GM23248 (cell line): ENCODE measurements at regions not wholly inside any gene's neighbourhood (a gene's known extent, or its start where the extent isn't known, plus 50 kb on each side); places are given as distances from the start of the nearest gene placed in this dataset.

Experiments used
- DNase-seq: peaks from one replicate; pipeline ENCODE4 v3.0.0-alpha.2; 2015
- H2AFZ ChIP-seq: fragments of 200-600 bp; sonication (generic); 2 replicates; pipeline ENCODE4 v1.6.1; 2016; ENCODE audit warnings: antibody characterized with exemption
- H3F3A ChIP-seq: fragments of 200-600 bp; sonication (generic); 2 replicates; pipeline ENCODE4 v1.6.1; 2016; ENCODE audit warnings: mild to moderate bottlenecking, antibody characterized with exemption, mixed run types; ENCODE audit not compliant: insufficient read depth
- H3K27ac ChIP-seq: fragments of 200-600 bp; sonication (generic); 2 replicates; pipeline ENCODE4 v1.5.1; 2016; ENCODE audit warnings: mild to moderate bottlenecking
- H3K27me3 ChIP-seq: fragments of 200-600 bp; sonication (generic); replicated peaks from 2 replicates; pipeline ENCODE4 v1.6.1; 2016; ENCODE audit warnings: mild to moderate bottlenecking; ENCODE audit not compliant: insufficient read depth
- H3K36me3 ChIP-seq: fragments of 200-600 bp; sonication (generic); 2 replicates; pipeline ENCODE4 v1.6.1; 2016; ENCODE audit warnings: low read depth, mild to moderate bottlenecking
- H3K4me1 ChIP-seq: fragments of 200-600 bp; sonication (generic); 2 replicates; pipeline ENCODE4 v1.6.1; 2016; ENCODE audit warnings: mild to moderate bottlenecking; ENCODE audit not compliant: insufficient read depth
- H3K4me2 ChIP-seq: fragments of 200-600 bp; sonication (generic); one replicate; pipeline ENCODE4 v1.6.1; 2016; ENCODE audit warnings: mild to moderate bottlenecking; ENCODE audit not compliant: unreplicated experiment
- H3K4me3 ChIP-seq: fragments of 200-600 bp; sonication (generic); 2 replicates; pipeline ENCODE4 v1.5.1; 2016; ENCODE audit warnings: mild to moderate bottlenecking
- H3K79me2 ChIP-seq: fragments of 200-600 bp; sonication (generic); 2 replicates; pipeline ENCODE4 v1.6.1; 2016; ENCODE audit warnings: mild to moderate bottlenecking; ENCODE audit not compliant: insufficient read depth
- H3K9ac ChIP-seq: fragments of 200-600 bp; sonication (generic); 2 replicates; pipeline ENCODE4 v1.6.1; 2016; ENCODE audit warnings: mild to moderate bottlenecking
- H3K9me2 ChIP-seq: fragments of 200-600 bp; sonication (generic); 2 replicates; pipeline ENCODE4 v1.6.1; 2016; ENCODE audit warnings: mixed run types, mild to moderate bottlenecking, moderate library complexity; ENCODE audit not compliant: insufficient read depth
- H3K9me3 ChIP-seq: fragments of 200-600 bp; sonication (generic); one replicate; pipeline ENCODE4 v1.6.1; 2017; ENCODE audit warnings: low read depth
- H4K20me1 ChIP-seq: fragments of 200-600 bp; sonication (generic); 2 replicates; pipeline ENCODE4 v1.6.0; 2016; ENCODE audit not compliant: insufficient read depth
- EZH2 ChIP-seq: fragments of 200-600 bp; sonication (generic); IDR thresholded peaks from 2 replicates; pipeline ENCODE4 v1.6.1; 2018; ENCODE audit warnings: antibody characterized with exemption, mild to moderate bottlenecking; ENCODE audit not compliant: insufficient read depth, poor library complexity, severe bottlenecking
- EZH2phosphoT487 ChIP-seq: fragments of 200-600 bp; sonication (generic); IDR thresholded peaks from 2 replicates; pipeline ENCODE4 v1.6.1; 2018; ENCODE audit warnings: antibody characterized with exemption, moderate library complexity, mild to moderate bottlenecking, low read depth; ENCODE audit not compliant: insufficient read depth
- WGBS, 2 experiments: methylation state at CpG; one replicate each; pipeline ENCODE4 v1.1.6; 2015 to 2017; ENCODE audit warnings: low lambda C conversion rate in 2 of 2, low coverage in 1 of 2; ENCODE audit errors: missing lambda C conversion rate in 2 of 2; 5-methylcytosine and 5-hydroxymethylcytosine counted together
- in situ Hi-C: fragments of 300-500 bp; cut with MboI; formaldehyde crosslinking; loops from 2 replicates; pipeline ENCODE4 v1.15.0; 2020

DNA sequence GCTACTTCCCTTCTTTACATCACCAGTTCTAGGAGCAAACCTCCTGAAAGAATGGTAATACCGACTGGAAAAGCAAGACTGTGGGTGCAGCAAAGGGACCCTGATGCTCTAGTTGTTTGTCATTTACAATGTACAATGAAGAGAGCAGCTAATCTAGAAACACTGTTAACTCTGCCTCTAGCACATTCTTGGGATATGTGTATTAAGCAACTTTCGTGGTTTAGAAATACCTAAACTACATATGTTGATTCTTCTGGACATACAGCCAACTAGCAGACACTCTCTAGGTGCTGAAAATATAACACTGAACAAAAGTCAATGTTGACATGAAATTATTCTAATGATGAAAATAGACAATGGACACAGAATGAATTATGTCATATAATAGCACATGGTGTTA lies 440.3 kb upstream of the MC4R start:
- Histone ChIP-seq H3K79me2 (no peaks in the 10 kb centered on the region), H3K4me2 (no peak overlapping the region), H4K20me1 (no peaks in the 10 kb centered on the region), H3K9ac (no peak overlapping the region), H3K4me3 (no peak overlapping the region), H3K27me3 (no peaks in the 10 kb centered on the region), H2AFZ (no peak overlapping the region), H3K9me2 (no peaks in the 10 kb centered on the region), H3K36me3 (no peaks in the 10 kb centered on the region), H3K27ac (no peak overlapping the region), H3K4me1 (no peaks in the 10 kb centered on the region), H3K9me3 (no peaks in the 10 kb centered on the region), H3F3A (no peaks in the 10 kb centered on the region)
- no peak for DNase-seq
- WGBS, 2 experiments, result 39 to 44% methylated on average over 2 of the region's 2 CpGs
- in situ Hi-C loops, result no loop called here
- no peak for TF ChIP-seq EZH2phosphoT487
- TF ChIP-seq EZH2, result no peak

DNA sequence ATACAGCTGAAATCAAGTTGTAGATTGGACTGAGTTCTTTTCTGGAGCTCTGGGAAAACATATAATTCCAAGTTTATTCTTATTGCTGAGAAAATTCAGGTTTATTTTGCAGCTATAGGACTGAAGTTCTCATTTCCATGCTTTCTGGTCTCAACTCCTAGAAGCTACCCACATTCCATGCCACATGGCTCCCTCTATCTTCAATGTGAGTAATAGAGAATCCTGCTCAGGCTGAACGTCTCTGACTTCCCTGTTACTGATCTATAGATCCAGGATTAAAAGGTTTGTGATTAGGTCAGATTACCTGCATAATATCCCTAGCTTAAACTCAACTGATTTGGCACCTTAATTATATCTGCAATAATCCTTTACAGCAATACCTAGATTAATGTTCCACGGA lies 453.8 kb upstream of the MC4R start:
- H4K20me1 ChIP-seq, result no peaks in the 10 kb centered on the region
- no peak overlapping the region for H3K4me2 ChIP-seq
- no peaks in the 10 kb centered on the region for H3K4me1 ChIP-seq
- DNase-seq, result no peak
- H3K9me3 ChIP-seq, result no peaks in the 10 kb centered on the region
- H3K79me2 ChIP-seq, result no peaks in the 10 kb centered on the region
- TF ChIP-seq EZH2, result no peak
- no peak for TF ChIP-seq EZH2phosphoT487
- H3K27me3 ChIP-seq, result no peaks in the 10 kb centered on the region
- H3F3A ChIP-seq, result no peaks in the 10 kb centered on the region
- no peaks in the 10 kb centered on the region for H3K9me2 ChIP-seq
- H2AFZ ChIP-seq, result no peak overlapping the region
- no peak overlapping the region for H3K27ac ChIP-seq
- H3K9ac ChIP-seq, result no peak overlapping the region
- 12 to 18% methylated on average over 2 of the region's 2 CpGs for WGBS, 2 experiments
- H3K36me3 ChIP-seq, result no peaks in the 10 kb centered on the region
- in situ Hi-C loops, result no loop called here
- H3K4me3 ChIP-seq, result no peak overlapping the region

DNA sequence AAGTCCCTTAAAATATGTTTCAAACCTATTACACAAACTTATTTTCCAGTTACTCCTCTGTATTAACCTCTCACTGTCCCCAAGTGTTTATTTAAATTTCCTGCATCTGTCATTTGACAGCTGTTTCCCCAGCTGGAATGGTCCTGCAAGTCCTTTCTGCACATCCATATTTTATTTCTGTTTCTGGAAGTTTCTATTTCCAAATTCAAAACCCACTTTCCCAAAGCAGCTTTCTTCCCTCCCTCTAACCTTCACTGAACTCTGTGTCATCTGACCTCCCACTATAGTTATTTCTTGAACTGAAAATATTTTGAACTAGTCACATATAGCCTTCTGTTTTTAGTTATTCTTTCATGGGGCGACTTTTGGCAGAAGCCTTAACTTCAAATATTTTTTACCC lies 459.4 kb upstream of the MC4R start:
- DNase-seq, result no peak
- WGBS, 2 experiments, result 0 to 3% methylated on average over 1 of the region's 1 CpG
- in situ Hi-C loops, result no loop called here
- no peaks in the 10 kb centered on the region for H3K9me3 ChIP-seq
- no peaks in the 10 kb centered on the region for H3K9me2 ChIP-seq
- TF ChIP-seq EZH2phosphoT487, result no peak
- no peak for TF ChIP-seq EZH2
- no peak overlapping the region for H2AFZ ChIP-seq
- no peak overlapping the region for H3K4me2 ChIP-seq
- no peaks in the 10 kb centered on the region for H3K4me1 ChIP-seq
- no peak overlapping the region for H3K27ac ChIP-seq
- no peak overlapping the region for H3K9ac ChIP-seq
- no peaks in the 10 kb centered on the region for H3F3A ChIP-seq
- H4K20me1 ChIP-seq, result no peaks in the 10 kb centered on the region
- H3K4me3 ChIP-seq, result no peak overlapping the region
- no peaks in the 10 kb centered on the region for H3K79me2 ChIP-seq
- H3K27me3 ChIP-seq, result no peaks in the 10 kb centered on the region
- no peaks in the 10 kb centered on the region for H3K36me3 ChIP-seq

DNA sequence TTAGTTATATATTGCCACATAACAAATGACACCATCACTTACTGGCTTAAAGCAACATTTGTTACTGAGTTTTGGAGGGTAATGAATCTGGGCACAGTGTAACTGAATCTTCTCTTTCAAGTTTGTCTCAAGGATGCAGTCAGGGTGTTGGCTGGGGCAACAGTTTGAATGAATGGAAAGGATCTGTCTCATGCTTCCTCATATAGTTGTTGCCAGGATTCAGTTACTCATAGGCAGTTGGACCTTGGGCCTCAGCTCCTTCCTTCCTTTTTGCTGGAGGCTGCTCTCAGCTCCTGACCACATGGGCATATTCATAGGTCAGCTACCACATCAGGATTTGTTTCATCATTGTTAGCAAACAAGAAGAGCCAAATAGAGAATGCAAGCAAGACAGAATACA lies 466.1 kb upstream of the MC4R start:
- Histone ChIP-seq H3K4me2 (no peak overlapping the region), H3F3A (no peaks in the 10 kb centered on the region), H3K4me3 (no peak overlapping the region), H3K27ac (no peak overlapping the region), H3K36me3 (no peaks in the 10 kb centered on the region), H4K20me1 (no peaks in the 10 kb centered on the region), H3K27me3 (no peaks in the 10 kb centered on the region), H3K79me2 (no peaks in the 10 kb centered on the region), H3K9me2 (no peaks in the 10 kb centered on the region), H3K9me3 (no peaks in the 10 kb centered on the region), H2AFZ (no peak overlapping the region), H3K4me1 (no peaks in the 10 kb centered on the region), H3K9ac (no peak overlapping the region)
- in situ Hi-C loops, result no loop called here
- TF ChIP-seq EZH2phosphoT487 (no peak), EZH2 (no peak)
- peak; percentile 0 for DNase-seq

DNA sequence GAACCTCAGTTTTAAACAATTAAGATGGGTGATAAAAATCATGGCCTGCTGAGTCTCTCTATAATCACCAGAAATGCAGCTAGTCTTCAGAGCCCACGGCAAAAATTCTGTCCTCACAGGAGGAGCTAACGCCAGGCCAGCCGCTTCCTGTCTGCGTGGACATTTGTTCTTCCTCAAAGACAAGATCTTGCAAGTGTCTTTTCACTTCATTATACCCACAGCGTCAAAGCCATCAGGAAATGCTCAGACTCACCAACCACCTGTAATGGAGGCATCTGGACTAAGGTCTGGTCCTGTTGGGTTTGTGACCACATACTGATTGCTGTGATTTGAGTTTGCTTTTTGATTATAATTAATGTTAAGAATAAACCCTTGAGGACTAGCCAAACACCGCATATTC lies 473.8 kb upstream of the MC4R start:
- TF ChIP-seq EZH2phosphoT487, result no peak
- TF ChIP-seq EZH2, result no peak
- H3K4me3 ChIP-seq, result no peak overlapping the region
- H3K9ac ChIP-seq, result no peak overlapping the region
- no peaks in the 10 kb centered on the region for H3F3A ChIP-seq
- in situ Hi-C loops, result no loop called here
- no peaks in the 10 kb centered on the region for H3K4me1 ChIP-seq
- WGBS, 2 experiments, result 59 to 60% methylated on average over 6 of the region's 6 CpGs
- no peaks in the 10 kb centered on the region for H3K9me2 ChIP-seq
- no peaks in the 10 kb centered on the region for H3K36me3 ChIP-seq
- H3K9me3 ChIP-seq, result no peaks in the 10 kb centered on the region
- DNase-seq, result no peak
- no peak overlapping the region for H3K27ac ChIP-seq
- H3K79me2 ChIP-seq, result no peaks in the 10 kb centered on the region
- no peak overlapping the region for H3K4me2 ChIP-seq
- H2AFZ ChIP-seq, result no peak overlapping the region
- no peaks in the 10 kb centered on the region for H4K20me1 ChIP-seq
- no peaks in the 10 kb centered on the region for H3K27me3 ChIP-seq
